NCI-H2227 treated with DMSO at 0.1 percent for 48 hours (cell line): ENCODE measurements at regions not wholly inside any gene's neighbourhood (a gene's known extent, or its start where the extent isn't known, plus 50 kb on each side); places are given as distances from the start of the nearest gene placed in this dataset.

Experiments
- DNase-seq: peaks from one replicate; lab custom pipeline; 2025; lab: John Stamatoyannopoulos, UW

- no peak for DNase-seq
These were observed 158.6 kb upstream of the BDNF start for GRCh38 chr11:27858866-27859265.

- no peak for DNase-seq
These were observed 157.3 kb upstream of the BDNF start for GRCh38 chr11:27857588-27857987.

GRCh38 chr11:27857014-27857413, 156.8 kb upstream of the BDNF start:
- no peak for DNase-seq

GRCh38 chr11:27848423-27848822, 148.2 kb upstream of the BDNF start:
- no peak for DNase-seq

- DNase-seq: no peak
These were observed 147.2 kb upstream of the BDNF start for GRCh38 chr11:27847496-27847895.

GRCh38 chr11:27842290-27842689, 142.0 kb upstream of the BDNF start:
- DNase-seq: no peak

- no peak for DNase-seq
These were observed 140.8 kb upstream of the BDNF start for GRCh38 chr11:27841023-27841422.

GRCh38 chr11:27839226-27839913, 139.1 kb upstream of the BDNF start:
- no peak for DNase-seq

- DNase-seq: no peak
These were observed 138.4 kb upstream of the BDNF start for GRCh38 chr11:27838674-27839073.

- no peak for DNase-seq
These were observed 137.8 kb upstream of the BDNF start for GRCh38 chr11:27837895-27838563.

GRCh38 chr11:27830206-27830605, 130.0 kb upstream of the BDNF start:
- no peak for DNase-seq

- DNase-seq: no peak
These were observed 120.0 kb upstream of the BDNF start for GRCh38 chr11:27820249-27820648.

- no peak for DNase-seq
These were observed 115.9 kb upstream of the BDNF start for GRCh38 chr11:27816197-27816596.

GRCh38 chr11:27812341-27812740, 112.1 kb upstream of the BDNF start:
- no peak for DNase-seq

GRCh38 chr11:27807596-27807995, 107.3 kb upstream of the BDNF start:
- DNase-seq: no peak

GRCh38 chr11:27806122-27806521, 105.9 kb upstream of the BDNF start:
- no peak for DNase-seq

- peak; percentile 32 for DNase-seq
These were observed 96.0 kb upstream of the BDNF start for GRCh38 chr11:27795955-27796861.

GRCh38 chr11:27786864-27787263, 86.6 kb upstream of the BDNF start:
- DNase-seq: no peak

- no peak for DNase-seq
These were observed 86.1 kb upstream of the BDNF start for GRCh38 chr11:27786331-27786730.

- no peak for DNase-seq
These were observed 83.6 kb upstream of the BDNF start for GRCh38 chr11:27783701-27784355.

- DNase-seq: no peak
These were observed 76.8 kb upstream of the BDNF start for GRCh38 chr11:27777033-27777432.

- no peak for DNase-seq
These were observed 73.6 kb upstream of the BDNF start for GRCh38 chr11:27773884-27774283.
